ENCODE measurements at regions not wholly inside any gene's neighbourhood (a gene's known extent, or its start where the extent isn't known, plus 50 kb on each side); places are given as distances from the start of the nearest gene placed in this dataset.
A peak's percentile ranks its signal among the peaks of the same experiment; 100 is the strongest.

DNA sequence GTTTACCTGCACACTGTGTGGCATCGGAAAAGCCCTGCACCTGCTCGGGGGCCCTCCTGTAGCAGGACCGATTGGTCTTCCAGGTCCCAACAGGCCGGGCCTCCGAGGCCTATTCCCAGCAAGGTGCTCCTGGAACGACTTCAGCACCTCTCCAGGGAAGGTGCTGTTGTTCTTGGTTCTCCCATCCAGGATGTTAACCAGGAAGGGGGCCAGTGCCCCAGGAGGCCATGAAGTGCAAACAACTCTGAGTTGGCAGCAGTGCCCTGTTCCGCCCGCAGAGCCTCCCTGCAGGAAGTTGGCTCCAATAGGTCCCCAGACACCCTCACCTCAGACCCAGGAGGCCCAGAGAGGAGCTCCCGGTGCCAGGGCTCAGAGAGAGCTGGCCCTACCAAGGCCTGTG, 64.0 kb upstream of the DUSP5 start:
- Histone ChIP-seq H3K9me3 (ENCODE audit: severe bottlenecking) (peaks cover 7% of the 10 kb centered on the region), H3K36me3 (no peaks in the 10 kb centered on the region), H3K4me3 (ENCODE audit: low read depth, low read length) (no peak overlapping the region), H3K27ac (0 out of 2 replicates have a peak overlapping the region, but pooled peaks have one; percentile 4), H3K27me3 (ENCODE audit: insufficient read depth, low read depth, severe bottlenecking) (no peaks in the 10 kb centered on the region)
- TF ChIP-seq, protein P1, sequence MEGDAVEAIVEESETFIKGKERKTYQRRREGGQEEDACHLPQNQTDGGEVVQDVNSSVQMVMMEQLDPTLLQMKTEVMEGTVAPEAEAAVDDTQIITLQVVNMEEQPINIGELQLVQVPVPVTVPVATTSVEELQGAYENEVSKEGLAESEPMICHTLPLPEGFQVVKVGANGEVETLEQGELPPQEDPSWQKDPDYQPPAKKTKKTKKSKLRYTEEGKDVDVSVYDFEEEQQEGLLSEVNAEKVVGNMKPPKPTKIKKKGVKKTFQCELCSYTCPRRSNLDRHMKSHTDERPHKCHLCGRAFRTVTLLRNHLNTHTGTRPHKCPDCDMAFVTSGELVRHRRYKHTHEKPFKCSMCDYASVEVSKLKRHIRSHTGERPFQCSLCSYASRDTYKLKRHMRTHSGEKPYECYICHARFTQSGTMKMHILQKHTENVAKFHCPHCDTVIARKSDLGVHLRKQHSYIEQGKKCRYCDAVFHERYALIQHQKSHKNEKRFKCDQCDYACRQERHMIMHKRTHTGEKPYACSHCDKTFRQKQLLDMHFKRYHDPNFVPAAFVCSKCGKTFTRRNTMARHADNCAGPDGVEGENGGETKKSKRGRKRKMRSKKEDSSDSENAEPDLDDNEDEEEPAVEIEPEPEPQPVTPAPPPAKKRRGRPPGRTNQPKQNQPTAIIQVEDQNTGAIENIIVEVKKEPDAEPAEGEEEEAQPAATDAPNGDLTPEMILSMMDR (IDR thresholded peaks at IDR 0.05; ENCODE audit: low read depth, low read length), result no peak
- DNase-seq, result no peak

DNA sequence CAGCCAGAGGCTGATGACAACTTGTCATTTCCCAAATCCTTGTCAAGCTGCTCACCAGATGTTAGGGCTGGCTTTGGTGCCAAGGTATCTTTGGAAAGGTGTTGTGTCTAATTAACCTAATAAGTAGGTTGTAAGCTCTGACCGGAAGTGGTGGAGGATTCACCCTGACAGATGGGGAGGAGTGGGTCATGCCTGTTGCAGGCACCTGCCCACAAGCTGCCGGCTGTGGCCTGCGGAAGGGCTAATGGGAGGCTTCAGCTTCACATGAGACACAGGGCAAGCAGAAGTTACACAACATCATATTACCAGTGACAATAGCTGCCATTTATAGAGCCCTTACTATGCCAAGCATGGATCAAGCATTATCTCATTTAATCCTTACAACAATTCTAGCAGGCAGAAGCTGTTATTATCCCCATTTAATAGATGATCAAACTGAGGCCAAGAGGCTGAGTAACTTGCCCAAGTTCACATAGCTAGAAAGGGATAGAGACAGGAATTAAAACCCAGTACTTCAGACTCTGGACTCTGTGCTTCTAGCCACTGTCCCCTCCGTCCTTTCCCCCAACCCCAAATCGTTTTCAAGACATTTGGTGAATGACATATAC, 63.1 kb upstream of the DUSP5 start:
- peaks cover 7% of the 10 kb centered on the region for H3K9me3 ChIP-seq (ENCODE audit: severe bottlenecking)
- TF ChIP-seq, protein P1 (IDR thresholded peaks at IDR 0.05; ENCODE audit: low read depth, low read length), result no peak

DNA sequence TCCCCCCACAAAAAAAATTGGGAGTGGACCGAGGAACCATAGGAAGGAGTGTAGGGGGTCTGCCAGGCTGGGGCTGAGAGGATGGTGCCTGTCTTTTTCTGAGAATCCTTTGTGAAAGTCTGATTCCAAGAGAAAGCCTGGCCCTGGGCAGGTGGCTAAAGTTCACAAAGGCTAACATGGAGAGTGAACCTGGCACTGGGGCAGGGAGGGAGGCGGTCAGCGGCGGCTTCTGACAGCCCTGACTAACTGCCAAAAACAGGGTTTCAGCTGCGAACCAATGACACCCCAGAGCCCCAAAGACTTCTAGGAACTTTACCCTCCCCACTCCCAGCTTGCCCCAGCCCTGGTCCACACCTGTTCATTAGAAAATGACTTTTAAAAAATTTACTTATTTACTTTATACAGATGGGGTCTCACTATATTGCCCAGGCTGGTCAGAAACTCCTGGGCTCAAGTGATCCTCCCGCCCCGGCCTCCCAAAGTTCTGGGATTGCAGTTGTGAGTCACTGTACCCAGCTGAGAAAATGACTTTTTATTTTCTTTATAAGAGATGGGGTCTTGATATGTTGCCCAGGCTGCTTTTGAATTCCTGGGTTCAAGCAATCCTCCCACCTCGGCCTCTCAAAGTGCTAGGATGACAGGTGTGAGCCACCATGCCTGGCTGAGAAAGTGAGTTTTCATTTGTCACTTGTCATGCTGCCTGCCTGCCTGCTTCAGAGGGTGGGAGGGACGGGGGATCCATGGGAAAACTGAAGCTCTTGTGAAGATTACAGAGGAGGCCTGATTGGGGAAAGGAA, 61.0 kb upstream of the DUSP5 start:
- Histone ChIP-seq H3K36me3 (no peaks in the 10 kb centered on the region), H3K27ac (no peak overlapping the region), H3K27me3 (ENCODE audit: insufficient read depth, low read depth, severe bottlenecking) (no peaks in the 10 kb centered on the region), H3K4me3 (ENCODE audit: low read depth, low read length) (no peak overlapping the region), H3K9me3 (ENCODE audit: severe bottlenecking) (peaks cover 7% of the 10 kb centered on the region)
- DNase-seq, result no peak
- TF ChIP-seq, protein P1 (IDR thresholded peaks at IDR 0.05; ENCODE audit: low read depth, low read length), result no peak

More for the DNA sequence above, 63.1 kb upstream of the DUSP5 start:
- Histone ChIP-seq H3K4me3 (ENCODE audit: low read depth, low read length) (no peak overlapping the region), H3K27me3 (ENCODE audit: insufficient read depth, low read depth, severe bottlenecking) (no peaks in the 10 kb centered on the region), H3K27ac (no peak overlapping the region), H3K36me3 (no peaks in the 10 kb centered on the region)
- peak; percentile 70 for DNase-seq

DNA sequence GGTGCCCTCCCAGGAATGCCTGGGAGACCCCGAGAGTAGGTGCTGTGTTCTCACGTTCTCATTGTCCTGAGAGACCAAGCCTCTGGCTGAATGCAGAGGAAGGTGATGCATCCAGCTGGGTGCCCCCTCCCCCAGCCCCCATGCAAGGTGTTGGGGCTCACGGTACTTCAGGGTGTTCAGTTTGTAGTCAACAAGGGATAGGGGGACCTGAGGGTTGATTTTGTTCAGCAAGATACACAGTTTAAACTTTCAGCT, 60.4 kb upstream of the DUSP5 start:
- no peaks in the 10 kb centered on the region for H3K36me3 ChIP-seq
- H3K27me3 ChIP-seq (ENCODE audit: insufficient read depth, low read depth, severe bottlenecking), result no peaks in the 10 kb centered on the region
- no peak overlapping the region for H3K27ac ChIP-seq
- H3K4me3 ChIP-seq (ENCODE audit: low read depth, low read length), result no peak overlapping the region
- peaks cover 7% of the 10 kb centered on the region for H3K9me3 ChIP-seq (ENCODE audit: severe bottlenecking)
- TF ChIP-seq, protein P1 (IDR thresholded peaks at IDR 0.05; ENCODE audit: low read depth, low read length), result no peak
- no peak for DNase-seq

DNA sequence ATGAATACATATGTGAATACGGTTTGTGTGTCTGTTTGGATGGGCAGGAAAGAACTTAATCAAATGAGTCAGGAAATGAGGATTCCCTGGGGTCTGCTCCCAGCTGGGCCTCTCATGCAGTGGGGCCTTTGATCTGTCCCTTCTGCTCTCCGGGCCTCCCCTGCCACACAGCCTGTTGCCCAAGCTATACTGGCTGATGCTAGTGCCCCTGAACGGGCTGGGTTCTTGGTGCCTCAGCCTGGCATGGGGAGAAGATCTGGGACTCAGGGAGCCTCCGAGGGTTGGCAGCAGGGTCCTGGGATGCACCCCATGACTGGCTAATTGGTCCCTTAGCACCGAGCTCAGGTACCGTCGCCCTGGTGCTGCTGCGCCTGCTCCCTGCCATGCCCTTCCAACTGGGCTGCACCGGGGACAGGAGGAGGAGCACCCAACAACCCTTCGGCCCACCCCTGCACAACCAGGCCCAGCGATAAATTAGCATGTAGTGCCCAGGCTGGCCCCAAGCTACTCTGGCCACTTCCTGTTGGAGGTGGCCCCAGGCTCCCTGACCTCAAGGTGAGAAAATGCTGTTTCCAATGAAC, 59.9 kb upstream of the DUSP5 start:
- Histone ChIP-seq H3K4me3 (ENCODE audit: low read depth, low read length) (no peak overlapping the region), H3K27ac (no peak overlapping the region)

More for the DNA sequence above, 59.9 kb upstream of the DUSP5 start:
- H3K27me3 ChIP-seq (ENCODE audit: insufficient read depth, low read depth, severe bottlenecking), result no peaks in the 10 kb centered on the region
- no peaks in the 10 kb centered on the region for H3K36me3 ChIP-seq
- no peak for DNase-seq
- H3K9me3 ChIP-seq (ENCODE audit: severe bottlenecking), result peaks cover 6% of the 10 kb centered on the region
- TF ChIP-seq, protein P1 (IDR thresholded peaks at IDR 0.05; ENCODE audit: low read depth, low read length), result no peak

All from WERI-Rb-1 (cell line).